Activated T-cell treated with anti-CD3 and anti-CD28 coated beads, Interleukin-2, amount 50 U/mL, for 24 hours (primary cell): ENCODE measurements at regions not wholly inside any gene's neighbourhood (a gene's known extent, or its start where the extent isn't known, plus 50 kb on each side); places are given as distances from the start of the nearest gene placed in this dataset.
"Not testable (repeated sequence)": the region's sequence is repeated elsewhere in the genome, so short reads cannot be mapped to it uniquely, and the experiment has no call there.

Source experiments
- DNase-seq: peaks from one replicate; pipeline ENCODE4 v3.0.0-alpha.2; 2020
- H3K27ac Mint-ChIP-seq: 2 replicates; pipeline ENCODE4 v1.8.0; 2020; ENCODE audit warnings: mild to moderate bottlenecking, mixed read lengths
- H3K27me3 Mint-ChIP-seq: 2 replicates; pipeline ENCODE4 v1.8.0; 2020; ENCODE audit warnings: mixed read lengths
- H3K36me3 Mint-ChIP-seq: 2 replicates; pipeline ENCODE4 v1.8.0; 2020; ENCODE audit warnings: low read depth, mixed read lengths
- H3K4me1 Mint-ChIP-seq: 2 replicates; pipeline ENCODE4 v1.8.0; 2020; ENCODE audit warnings: low read depth, mixed read lengths
- H3K4me3 Mint-ChIP-seq: 2 replicates; pipeline ENCODE4 v1.8.0; 2020; ENCODE audit warnings: mild to moderate bottlenecking, moderate library complexity, mixed read lengths
- H3K9me3 Mint-ChIP-seq: 2 replicates; pipeline ENCODE4 v1.8.0; 2020; ENCODE audit warnings: mixed read lengths

DNA sequence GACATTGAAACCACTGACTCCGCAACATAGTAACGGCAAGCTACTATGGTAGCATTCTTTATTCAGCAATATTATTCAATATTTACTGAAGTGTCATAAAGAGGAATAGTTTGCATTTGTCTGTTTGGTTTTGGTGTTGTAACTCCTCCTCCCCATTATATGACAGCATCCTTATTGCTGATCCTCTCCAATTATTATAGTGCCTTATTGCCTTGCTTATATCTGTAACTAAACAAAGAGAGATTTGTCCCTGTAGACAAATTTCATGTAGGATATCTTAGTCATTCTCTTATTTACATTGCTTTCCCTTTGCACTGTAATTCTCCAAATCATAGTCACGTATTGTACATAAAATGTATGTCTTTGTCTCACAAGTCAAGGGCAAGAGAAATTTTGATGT, 1041.2 kb upstream of the ZEB2 start:
- no peak overlapping the region for H3K4me3 Mint-ChIP-seq
- H3K9me3 Mint-ChIP-seq, result no peaks in the 10 kb centered on the region
- H3K4me1 Mint-ChIP-seq, result no peaks in the 10 kb centered on the region
- no peak overlapping the region for H3K27ac Mint-ChIP-seq
- H3K27me3 Mint-ChIP-seq, result no peaks in the 10 kb centered on the region
- DNase-seq, result no peak
- no peaks in the 10 kb centered on the region for H3K36me3 Mint-ChIP-seq

DNA sequence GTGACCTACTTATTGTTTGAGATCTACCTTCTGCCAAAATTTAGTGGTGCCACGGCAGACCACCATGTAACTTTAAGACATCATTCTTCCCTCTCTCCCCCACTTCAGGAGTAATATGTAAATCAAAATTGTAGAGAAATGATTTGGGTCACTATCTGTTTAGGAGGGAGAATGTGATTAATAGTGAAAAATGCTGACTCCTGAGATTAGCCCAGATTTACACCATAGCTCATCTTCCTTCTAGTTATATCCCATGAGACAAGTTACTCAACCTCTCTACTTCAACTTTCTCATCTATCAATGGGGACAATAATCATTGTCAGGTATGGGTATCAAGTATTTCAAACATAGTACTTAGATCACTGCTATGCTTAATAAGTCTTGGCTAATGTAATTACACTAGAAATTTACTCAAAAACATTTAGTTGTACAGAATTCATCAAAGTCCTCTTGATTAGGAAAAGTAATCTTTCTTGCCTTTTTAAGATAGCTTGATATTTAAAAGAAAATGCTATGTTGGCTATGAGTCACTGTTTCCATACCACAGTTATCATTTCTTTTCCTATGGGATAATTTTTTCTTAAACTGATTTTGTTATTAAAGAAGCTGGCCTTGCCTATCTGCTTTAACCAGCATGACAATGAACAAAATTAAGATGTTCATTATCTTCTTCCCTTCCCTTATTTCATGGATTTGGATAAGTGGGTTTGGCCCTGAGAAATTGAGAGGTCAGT, 1038.9 kb upstream of the ZEB2 start:
- Mint-ChIP-seq H3K27me3 (no peaks in the 10 kb centered on the region), H3K4me1 (no peaks in the 10 kb centered on the region), H3K27ac (no peak overlapping the region), H3K9me3 (no peaks in the 10 kb centered on the region), H3K36me3 (no peaks in the 10 kb centered on the region), H3K4me3 (no peak overlapping the region)
- DNase-seq, result no peak

DNA sequence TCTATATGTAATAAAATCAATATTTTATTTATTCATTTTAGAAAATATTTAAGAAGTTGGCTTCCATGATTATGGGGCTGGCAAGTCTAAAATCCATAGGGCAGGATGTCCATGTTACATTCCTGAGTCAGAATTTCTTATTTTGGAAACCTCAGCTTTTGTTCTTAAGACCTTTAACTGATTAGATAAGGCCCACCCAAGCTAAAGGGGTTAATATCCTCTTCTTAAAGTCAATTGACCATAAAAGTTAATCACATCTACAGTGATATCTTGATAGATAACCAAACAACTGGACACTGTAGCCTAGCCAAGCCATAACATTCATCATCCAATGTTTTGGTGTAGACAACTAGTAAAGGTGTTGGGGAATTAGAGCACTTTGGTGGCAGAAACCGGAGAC, 1035.4 kb upstream of the ZEB2 start:
- H3K27ac Mint-ChIP-seq, result no peak overlapping the region
- no peak for DNase-seq
- H3K4me3 Mint-ChIP-seq, result no peak overlapping the region
- H3K27me3 Mint-ChIP-seq, result no peaks in the 10 kb centered on the region
- H3K36me3 Mint-ChIP-seq, result no peaks in the 10 kb centered on the region
- no peaks in the 10 kb centered on the region for H3K9me3 Mint-ChIP-seq
- no peaks in the 10 kb centered on the region for H3K4me1 Mint-ChIP-seq

DNA sequence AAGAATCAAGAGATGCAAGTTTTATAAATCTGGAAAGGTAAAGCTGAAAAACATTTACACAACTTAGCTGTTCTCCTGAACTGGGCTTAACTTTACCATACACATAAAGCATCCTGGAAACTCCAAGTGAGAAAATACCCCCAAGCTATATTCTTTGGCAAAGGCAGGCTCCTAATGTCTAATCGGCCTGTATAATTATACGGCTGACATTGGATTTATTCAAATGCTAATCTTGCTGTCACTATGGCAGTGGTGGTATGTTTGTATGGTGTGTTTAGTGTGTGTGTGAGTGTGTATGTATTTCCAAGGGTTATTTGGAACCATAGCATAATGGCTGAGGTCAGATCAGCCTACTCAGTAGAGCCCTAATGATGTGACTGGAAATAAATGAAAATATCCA, 1031.8 kb upstream of the ZEB2 start:
- Mint-ChIP-seq H3K27me3 (no peaks in the 10 kb centered on the region), H3K36me3 (no peaks in the 10 kb centered on the region), H3K9me3 (no peaks in the 10 kb centered on the region), H3K27ac (no peak overlapping the region), H3K4me3 (no peak overlapping the region), H3K4me1 (no peaks in the 10 kb centered on the region)
- no peak for DNase-seq

DNA sequence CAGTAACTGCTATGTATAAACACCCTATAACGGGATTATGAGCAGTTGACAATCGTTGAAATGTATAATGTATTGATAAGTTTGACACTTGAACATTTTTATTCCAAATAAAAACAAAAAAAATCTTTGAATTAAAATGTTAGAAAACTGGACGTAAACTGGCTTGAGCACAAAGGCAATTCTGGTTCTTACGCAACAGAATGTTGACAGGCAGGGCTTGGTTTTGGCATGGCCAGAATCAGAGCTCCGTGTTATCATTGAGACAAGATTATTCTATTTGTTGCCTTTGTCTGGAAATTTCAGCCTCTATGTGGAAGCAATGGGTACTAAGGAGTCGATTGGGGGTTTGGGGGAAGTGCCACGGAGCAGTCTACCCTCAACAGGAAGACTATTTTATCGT, 1028.6 kb upstream of the ZEB2 start:
- Mint-ChIP-seq H3K4me3 (no peak overlapping the region), H3K4me1 (no peaks in the 10 kb centered on the region)

DNA sequence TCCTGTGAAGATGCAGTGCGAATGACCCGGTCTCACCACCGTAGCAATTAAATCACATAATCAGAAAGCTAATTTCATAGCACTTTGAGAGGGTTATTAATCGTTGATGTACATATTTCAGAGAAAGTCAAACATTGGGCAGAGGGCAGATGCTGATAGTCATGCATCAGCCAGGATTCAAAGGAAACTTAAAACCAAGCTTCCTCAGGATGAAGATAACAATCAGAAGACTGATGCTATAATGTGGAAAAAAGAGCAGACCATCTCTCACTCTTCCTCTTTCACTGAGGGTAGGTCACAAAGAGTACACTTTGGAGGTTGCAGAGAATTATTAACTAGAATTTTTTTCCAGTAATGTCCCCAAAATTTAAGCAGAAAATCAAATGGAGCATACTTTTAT, 1027.7 kb upstream of the ZEB2 start:
- no peak for DNase-seq
- H3K27ac Mint-ChIP-seq, result no peak overlapping the region
- no peaks in the 10 kb centered on the region for H3K27me3 Mint-ChIP-seq
- H3K4me3 Mint-ChIP-seq, result no peak overlapping the region
- no peaks in the 10 kb centered on the region for H3K4me1 Mint-ChIP-seq
- no peaks in the 10 kb centered on the region for H3K36me3 Mint-ChIP-seq
- H3K9me3 Mint-ChIP-seq, result peaks cover 5% of the 10 kb centered on the region

More for the DNA sequence above, 1028.6 kb upstream of the ZEB2 start:
- Mint-ChIP-seq H3K9me3 (no peaks in the 10 kb centered on the region), H3K27me3 (no peaks in the 10 kb centered on the region), H3K36me3 (no peaks in the 10 kb centered on the region), H3K27ac (no peak overlapping the region)
- no peak for DNase-seq

DNA sequence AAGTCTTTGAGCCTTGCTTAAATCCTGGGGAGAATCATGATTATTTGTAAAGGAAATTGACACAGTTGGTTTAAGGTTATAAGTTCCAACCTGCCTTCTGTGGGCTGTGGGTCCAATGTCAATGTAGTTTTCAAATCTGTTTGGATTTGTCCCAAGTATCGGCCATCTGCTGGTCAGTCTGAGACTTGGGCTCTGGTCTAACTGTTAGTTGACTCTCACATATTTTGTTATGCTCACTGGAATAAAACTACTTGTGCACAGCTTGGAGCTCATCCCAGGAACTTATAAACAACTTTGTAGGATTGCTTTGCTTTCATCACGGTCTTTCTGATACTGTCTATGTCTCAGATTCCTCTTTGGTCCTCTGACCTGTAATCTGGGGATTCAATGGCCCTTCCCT, 1026.2 kb upstream of the ZEB2 start:
- Mint-ChIP-seq H3K27ac (no peak overlapping the region), H3K4me3 (no peak overlapping the region), H3K27me3 (no peaks in the 10 kb centered on the region), H3K9me3 (peaks cover 5% of the 10 kb centered on the region), H3K36me3 (no peaks in the 10 kb centered on the region), H3K4me1 (no peaks in the 10 kb centered on the region)
- no peak for DNase-seq

DNA sequence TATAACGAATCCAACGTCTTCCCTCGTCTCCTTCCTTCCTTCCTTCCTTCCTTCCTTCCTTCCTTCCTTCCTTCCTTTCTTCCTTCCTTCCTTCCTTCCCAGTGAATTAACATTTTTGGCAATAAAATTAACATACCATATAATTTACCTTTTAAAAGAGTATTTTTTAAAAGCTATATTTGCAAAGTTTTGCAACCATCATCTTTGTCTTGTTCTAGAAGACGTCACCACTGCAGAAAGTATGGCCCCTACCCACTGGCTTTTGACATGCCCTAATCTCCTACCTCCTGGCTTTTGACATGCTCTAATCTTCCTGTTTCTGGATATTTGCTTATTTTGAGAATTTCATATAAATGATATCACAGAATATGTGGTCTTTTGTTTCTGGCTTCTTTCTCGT, 1023.9 kb upstream of the ZEB2 start:
- Mint-ChIP-seq H3K4me3 (no peak overlapping the region), H3K9me3 (peaks cover 5% of the 10 kb centered on the region), H3K36me3 (no peaks in the 10 kb centered on the region), H3K27ac (no peak overlapping the region), H3K27me3 (no peaks in the 10 kb centered on the region), H3K4me1 (no peaks in the 10 kb centered on the region)
- no peak for DNase-seq

DNA sequence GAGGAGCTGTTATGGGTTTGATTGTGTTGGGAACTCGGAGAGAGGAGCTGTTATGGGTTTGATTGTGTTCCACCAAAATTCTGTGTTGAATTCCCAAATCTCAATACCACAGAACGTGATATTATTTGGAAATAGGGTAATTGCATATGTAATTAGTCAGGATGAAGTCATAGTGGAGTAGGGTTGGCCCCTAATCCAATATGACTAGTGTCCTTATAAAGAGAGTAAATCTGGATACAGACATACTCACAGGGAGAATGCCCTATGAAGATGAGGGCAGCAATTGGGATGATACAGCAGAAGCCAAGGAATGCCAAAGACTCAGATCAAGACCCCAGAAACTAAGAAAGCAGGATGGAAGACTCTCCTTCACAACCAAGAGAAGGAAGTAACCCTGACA, 1023.2 kb upstream of the ZEB2 start:
- no peaks in the 10 kb centered on the region for H3K4me1 Mint-ChIP-seq
- H3K27ac Mint-ChIP-seq, result no peak overlapping the region
- no peaks in the 10 kb centered on the region for H3K27me3 Mint-ChIP-seq
- no peaks in the 10 kb centered on the region for H3K36me3 Mint-ChIP-seq
- H3K4me3 Mint-ChIP-seq, result no peak overlapping the region
- DNase-seq, result no peak
- H3K9me3 Mint-ChIP-seq, result peaks cover 5% of the 10 kb centered on the region

DNA sequence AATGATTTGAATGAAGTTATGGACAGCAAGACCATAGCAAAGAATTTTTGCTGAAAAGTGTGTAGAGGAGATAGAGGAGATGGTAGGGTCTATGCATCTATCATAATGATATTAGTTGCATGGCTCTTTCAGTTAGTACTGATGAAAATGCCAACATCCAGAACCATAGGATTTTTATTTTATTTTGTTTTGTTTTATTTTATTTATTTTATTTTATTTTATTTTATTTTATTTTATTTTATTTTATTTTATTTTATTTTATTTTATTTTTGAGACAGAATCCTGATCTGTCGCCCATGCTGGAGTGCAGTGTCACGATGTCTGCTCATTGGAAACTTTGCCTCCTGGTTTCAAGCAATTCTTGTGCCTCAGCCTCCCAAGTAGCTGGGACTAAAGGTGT, 1021.1 kb upstream of the ZEB2 start:
- peaks cover 5% of the 10 kb centered on the region for H3K9me3 Mint-ChIP-seq
- DNase-seq, result no peak
- no peak overlapping the region for H3K27ac Mint-ChIP-seq
- H3K4me3 Mint-ChIP-seq, result no peak overlapping the region
- no peaks in the 10 kb centered on the region for H3K36me3 Mint-ChIP-seq
- no peaks in the 10 kb centered on the region for H3K27me3 Mint-ChIP-seq
- no peaks in the 10 kb centered on the region for H3K4me1 Mint-ChIP-seq

DNA sequence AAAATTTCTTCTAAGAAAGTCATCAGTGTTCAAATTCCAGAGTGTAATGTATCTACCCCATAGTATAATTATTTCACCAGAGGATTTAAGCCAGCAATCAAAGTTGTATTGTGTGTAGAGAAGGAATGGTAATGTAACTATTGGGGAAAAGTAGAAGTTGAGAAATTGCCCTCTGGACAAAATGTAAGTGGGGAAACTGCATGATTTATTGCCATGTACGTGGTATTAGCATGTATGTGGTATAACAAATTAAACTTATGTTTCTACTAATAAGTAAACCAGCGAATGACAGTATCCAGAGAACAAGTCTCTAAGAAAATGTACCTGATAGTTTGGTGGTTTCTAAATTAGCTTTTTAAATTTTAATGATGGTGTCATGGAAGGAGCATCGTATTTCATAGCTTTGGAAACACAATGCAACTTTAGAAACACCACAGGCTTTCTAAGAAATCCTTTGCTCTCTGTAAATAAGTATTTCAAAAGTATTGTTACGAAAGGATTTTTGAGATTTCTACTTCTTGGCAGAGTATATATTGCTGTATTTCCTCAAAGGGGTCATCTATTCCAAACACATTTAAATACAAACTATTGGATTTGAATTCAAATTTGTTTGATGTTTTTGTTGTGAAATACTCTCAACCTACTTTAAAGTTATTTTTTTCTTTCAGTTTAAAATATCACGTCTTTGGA, 1018.9 kb upstream of the ZEB2 start:
- no peaks in the 10 kb centered on the region for H3K27me3 Mint-ChIP-seq
- no peak for DNase-seq
- H3K9me3 Mint-ChIP-seq, result peaks cover 5% of the 10 kb centered on the region
- H3K36me3 Mint-ChIP-seq, result no peaks in the 10 kb centered on the region
- no peaks in the 10 kb centered on the region for H3K4me1 Mint-ChIP-seq
- H3K27ac Mint-ChIP-seq, result no peak overlapping the region
- no peak overlapping the region for H3K4me3 Mint-ChIP-seq

DNA sequence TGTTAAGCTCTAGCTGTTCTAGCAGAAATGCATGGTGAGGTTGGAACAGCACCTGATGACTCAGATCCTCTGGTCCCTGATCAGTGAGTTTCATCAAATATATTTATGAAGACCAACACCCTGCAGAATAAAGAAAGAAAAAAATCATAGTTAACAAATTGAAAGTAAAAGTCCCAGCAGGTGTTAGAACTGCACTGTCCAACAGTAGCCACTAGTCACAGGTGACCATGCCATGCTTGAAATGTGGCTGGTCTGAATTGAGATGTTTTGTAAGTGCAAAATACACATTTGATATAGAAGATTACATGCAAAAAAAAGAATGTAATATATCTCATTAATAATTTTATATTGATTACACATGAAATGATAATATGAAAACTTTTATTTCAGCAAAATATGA, 1010.7 kb upstream of the ZEB2 start:
- Mint-ChIP-seq H3K36me3 (no peaks in the 10 kb centered on the region), H3K9me3 (no peaks in the 10 kb centered on the region), H3K27me3 (no peaks in the 10 kb centered on the region), H3K4me1 (no peaks in the 10 kb centered on the region), H3K4me3 (no peak overlapping the region), H3K27ac (no peak overlapping the region)
- DNase-seq, result no peak

DNA sequence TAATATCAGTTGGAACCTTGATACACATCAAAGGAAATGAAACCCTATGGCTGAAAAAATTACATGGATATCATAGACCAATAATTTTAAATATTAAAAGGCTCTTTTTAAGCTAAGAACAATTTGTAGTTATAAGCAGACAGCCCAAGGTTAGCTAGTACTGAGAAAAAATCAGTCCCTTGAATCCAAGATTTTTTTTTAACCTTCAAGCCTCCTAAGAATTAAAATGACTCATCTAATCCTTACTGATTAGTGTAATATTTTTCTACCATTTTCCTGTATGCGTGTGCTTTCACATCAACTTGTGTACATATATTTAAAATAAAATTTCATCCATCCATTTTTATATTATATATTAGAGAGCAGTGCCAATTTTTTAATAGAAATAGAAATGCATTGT, 1004.9 kb upstream of the ZEB2 start:
- Mint-ChIP-seq H3K27me3 (no peaks in the 10 kb centered on the region), H3K36me3 (no peaks in the 10 kb centered on the region), H3K27ac (no peak overlapping the region), H3K4me3 (no peak overlapping the region), H3K4me1 (no peaks in the 10 kb centered on the region), H3K9me3 (no peaks in the 10 kb centered on the region)
- no peak for DNase-seq

DNA sequence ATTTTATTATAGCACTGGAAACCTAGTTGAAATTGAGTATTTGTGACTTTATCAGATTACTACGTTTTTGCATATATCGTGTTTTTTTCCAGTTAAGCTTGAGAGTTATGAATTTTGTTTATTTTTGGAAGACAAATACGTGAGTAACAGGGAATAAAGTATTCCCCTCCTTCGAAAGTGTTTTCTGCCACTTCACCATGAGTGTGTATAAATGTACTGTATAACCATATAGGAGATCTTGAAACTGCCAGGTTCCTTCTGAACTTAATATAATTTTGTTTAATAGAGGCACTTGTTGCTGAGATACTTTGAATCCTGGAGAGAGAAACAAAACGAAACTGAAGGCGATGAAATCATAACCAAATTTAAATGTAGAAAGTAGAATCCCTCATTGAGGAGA, 1004.4 kb upstream of the ZEB2 start:
- Mint-ChIP-seq H3K4me3 (no peak overlapping the region), H3K27me3 (no peaks in the 10 kb centered on the region)

DNA sequence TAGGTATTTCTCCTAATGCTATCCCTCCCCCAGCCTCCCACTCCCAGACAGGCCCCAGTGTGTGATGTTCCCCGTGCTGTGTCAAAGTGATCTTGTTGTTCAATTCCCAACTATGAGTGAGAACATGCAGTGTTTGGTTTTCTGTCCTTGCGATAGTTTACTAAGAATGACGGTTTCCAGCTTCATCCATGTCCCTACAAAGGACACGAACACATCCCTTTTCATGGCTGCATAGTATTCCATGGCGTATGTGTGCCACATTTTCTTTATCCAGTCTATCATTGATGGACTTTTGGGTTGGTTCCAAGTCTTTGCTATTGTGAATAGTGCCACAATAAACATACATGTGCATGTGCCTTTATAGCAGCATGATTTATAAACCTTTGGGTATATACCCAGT, 999.3 kb upstream of the ZEB2 start:
- not testable (repeated sequence) for H3K27ac Mint-ChIP-seq, H3K4me1 Mint-ChIP-seq, H3K9me3 Mint-ChIP-seq, H3K27me3 Mint-ChIP-seq, H3K36me3 Mint-ChIP-seq, DNase-seq, H3K4me3 Mint-ChIP-seq

More for the DNA sequence above, 1004.4 kb upstream of the ZEB2 start:
- H3K9me3 Mint-ChIP-seq, result no peaks in the 10 kb centered on the region
- H3K4me1 Mint-ChIP-seq, result no peaks in the 10 kb centered on the region
- H3K36me3 Mint-ChIP-seq, result no peaks in the 10 kb centered on the region
- H3K27ac Mint-ChIP-seq, result no peak overlapping the region
- DNase-seq, result no peak
